AG08395 (cell line): ENCODE measurements at regions not wholly inside any gene's neighbourhood (a gene's known extent, or its start where the extent isn't known, plus 50 kb on each side); places are given as distances from the start of the nearest gene placed in this dataset.

Experiments
- DNase-seq: peaks from one replicate; pipeline ENCODE4 v3.0.0; 2012; ENCODE audit warnings: mixed read lengths, low spot score

- DNase-seq = no peak
These were observed 91.5 kb upstream of the STK39 start for GRCh38 chr2:168338803-168339437.

- peak; percentile 36 for DNase-seq
These were observed 93.5 kb upstream of the STK39 start for GRCh38 chr2:168340931-168341330.

- DNase-seq = peak; percentile 71
These were observed 96.2 kb upstream of the STK39 start for GRCh38 chr2:168343586-168343985.

GRCh38 chr2:168344706-168345105 is 97.3 kb upstream of the STK39 start:
- no peak for DNase-seq

- no peak for DNase-seq
These were observed 98.2 kb upstream of the STK39 start for GRCh38 chr2:168345601-168346000.

- peak; percentile 72 for DNase-seq
These were observed 99.5 kb upstream of the STK39 start for GRCh38 chr2:168346725-168347477.

GRCh38 chr2:168348076-168348475 is 100.7 kb upstream of the STK39 start:
- DNase-seq = peak; percentile 41

GRCh38 chr2:168350380-168350779 is 103.0 kb upstream of the STK39 start:
- no peak for DNase-seq

GRCh38 chr2:168353251-168353650 is 102.8 kb upstream of the CERS6 start:
- DNase-seq = no peak

- no peak for DNase-seq
These were observed 101.6 kb upstream of the CERS6 start for GRCh38 chr2:168354499-168354898.

- DNase-seq = no peak
These were observed 101.0 kb upstream of the CERS6 start for GRCh38 chr2:168355121-168355520.

GRCh38 chr2:168355779-168356476 is 100.1 kb upstream of the CERS6 start:
- no peak for DNase-seq

- no peak for DNase-seq
These were observed 99.6 kb upstream of the CERS6 start for GRCh38 chr2:168356477-168356835.

- no peak for DNase-seq
These were observed 98.1 kb upstream of the CERS6 start for GRCh38 chr2:168357797-168358472.

GRCh38 chr2:168359082-168359481 is 97.0 kb upstream of the CERS6 start:
- DNase-seq = no peak

GRCh38 chr2:168363347-168364092 is 92.6 kb upstream of the CERS6 start:
- no peak for DNase-seq

GRCh38 chr2:168365094-168365621 is 90.9 kb upstream of the CERS6 start:
- DNase-seq = no peak

- no peak for DNase-seq
These were observed 87.0 kb upstream of the CERS6 start for GRCh38 chr2:168369031-168369430.

GRCh38 chr2:168371273-168372019 is 84.6 kb upstream of the CERS6 start:
- DNase-seq = no peak

GRCh38 chr2:168373468-168373867 is 82.6 kb upstream of the CERS6 start:
- no peak for DNase-seq
